ENCODE measurements at regions not wholly inside any gene's neighbourhood (a gene's known extent, or its start where the extent isn't known, plus 50 kb on each side); places are given as distances from the start of the nearest gene placed in this dataset.

GRCh38 chr3:159185443-159186050, 383.7 kb downstream of the MFSD1 start:
- no peaks in the 10 kb centered on the region for H3K9me3 ChIP-seq (replicated peaks; ENCODE audit: control insufficient read depth, insufficient read depth, low read depth, low read length)
- H4K20me1 ChIP-seq (replicated peaks; ENCODE audit: control insufficient read depth, insufficient read depth, low read length): no peaks in the 10 kb centered on the region
- FAIRE-seq (no peak), ATAC-seq (no peak), DNase-seq (ENCODE audit: extremely low read depth in 1 of 4, low spot score in 3 of 4) (no peak)
- POLR2A ChIA-PET: no interaction called here
- no peaks in the 10 kb centered on the region for H3K36me3 ChIP-seq (ENCODE audit: control insufficient read depth, insufficient read depth, low read length)
- intact Hi-C loops (cut with micrococcal nuclease) (no loop called here), in situ Hi-C loops (cut with MboI) (no loop called here)
- no peaks in the 10 kb centered on the region for H3K9me1 ChIP-seq (ENCODE audit: control insufficient read depth, insufficient read depth, low read length)
- H3K79me2 ChIP-seq (ENCODE audit: control insufficient read depth, insufficient read depth, low read length): no peaks in the 10 kb centered on the region
- no peak overlapping the region for H2AFZ ChIP-seq (ENCODE audit: low read depth, low read length)
- no peaks in the 10 kb centered on the region for H3K4me1 ChIP-seq (replicated peaks in 1 of 2; ENCODE audit: control insufficient read depth in 2 of 2, insufficient read depth in 2 of 2, low read length in 2 of 2)
- no peak overlapping the region for H3K4me2 ChIP-seq (ENCODE audit: insufficient read depth, low read length)
- H3K27me3 ChIP-seq (ENCODE audit: control insufficient read depth in 2 of 2, insufficient read depth in 2 of 2, low read length in 2 of 2): no peaks in the 10 kb centered on the region
- H3K9ac ChIP-seq (ENCODE audit: insufficient read depth in 1 of 2, low read depth in 2 of 2, low read length in 2 of 2): no peak overlapping the region
- BruUV-seq (replicated peaks): no TSS peak
- CTCF ChIA-PET (ENCODE audit: low intra/inter-chr PET ratio): no interaction called here
- WGBS (ENCODE audit: insufficient coverage, low coverage, missing lambda C conversion rate): 0% methylated on average over 2 of the region's 2 CpGs
- TF ChIP-seq PURB (CRISPR knock-in tag; IDR thresholded peaks at IDR 0.05; ENCODE audit: low read depth): no peak
- no peak for TF ChIP-seq FOS (IDR thresholded peaks at IDR 0.05; ENCODE audit: extremely low read depth, insufficient read length)
- no peak for TF ChIP-seq MEIS2 (IDR thresholded peaks at IDR 0.05; ENCODE audit: partially characterized antibody)
- TF ChIP-seq NFIC (IDR thresholded peaks at IDR 0.05): no peak
- no peak overlapping the region for H3K4me3 ChIP-seq
- H3K27ac ChIP-seq (ENCODE audit: extremely low read depth, low read depth, low read length): no peak overlapping the region

GRCh38 chr3:159186581-159186980, 384.7 kb downstream of the MFSD1 start:
- no peaks in the 10 kb centered on the region for H3K4me1 ChIP-seq (replicated peaks in 1 of 2; ENCODE audit: control insufficient read depth in 2 of 2, insufficient read depth in 2 of 2, low read length in 2 of 2)
- in situ Hi-C loops (cut with MboI): no loop called here
- H3K4me3 ChIP-seq: no peak overlapping the region
- ChIA-PET POLR2A (no interaction called here), CTCF (ENCODE audit: low intra/inter-chr PET ratio) (no interaction called here)
- no peaks in the 10 kb centered on the region for H3K36me3 ChIP-seq (ENCODE audit: control insufficient read depth, insufficient read depth, low read length)
- WGBS (ENCODE audit: insufficient coverage, low coverage, missing lambda C conversion rate): 0% methylated on average over 2 of the region's 2 CpGs
- no peaks in the 10 kb centered on the region for H3K9me3 ChIP-seq (replicated peaks; ENCODE audit: control insufficient read depth, insufficient read depth, low read depth, low read length)
- ATAC-seq (no peak), FAIRE-seq (no peak), DNase-seq (ENCODE audit: extremely low read depth in 1 of 4, low spot score in 3 of 4) (no peak)
- no peaks in the 10 kb centered on the region for H3K9me1 ChIP-seq (ENCODE audit: control insufficient read depth, insufficient read depth, low read length)
- no peak overlapping the region for H3K9ac ChIP-seq (ENCODE audit: insufficient read depth in 1 of 2, low read depth in 2 of 2, low read length in 2 of 2)
- BruUV-seq (replicated peaks): no TSS peak
- no peak overlapping the region for H3K4me2 ChIP-seq (ENCODE audit: insufficient read depth, low read length)
- H2AFZ ChIP-seq (ENCODE audit: low read depth, low read length): no peak overlapping the region
- TF ChIP-seq GTF2F1 (IDR thresholded peaks at IDR 0.05; ENCODE audit: low read depth, low read length) (no peak), GTF2E2 (tag; IDR thresholded peaks at IDR 0.05) (no peak), NFATC3 (IDR thresholded peaks at IDR 0.05) (no peak), RBFOX2 (IDR thresholded peaks at IDR 0.05; ENCODE audit: low read depth, low read length) (no peak), HDAC2 (IDR thresholded peaks at IDR 0.05) (no peak), NELFE (IDR thresholded peaks at IDR 0.05; ENCODE audit: insufficient read depth, insufficient read length) (no peak), FOXA1 (IDR thresholded peaks at IDR 0.05; ENCODE audit: borderline replicate concordance) (no peak), ZNF124 (CRISPR knock-in tag; IDR thresholded peaks at IDR 0.05) (no peak), THAP7 (CRISPR knock-in tag; IDR thresholded peaks at IDR 0.05) (no peak), SMC3 (conservative IDR thresholded peaks at IDR 0.05; ENCODE audit: insufficient read depth, low read depth, low read length) (no peak), MTA2 (IDR thresholded peaks at IDR 0.05; ENCODE audit: low read depth) (no peak)
- intact Hi-C loops (cut with micrococcal nuclease): no loop called here
- H4K20me1 ChIP-seq (replicated peaks; ENCODE audit: control insufficient read depth, insufficient read depth, low read length): no peaks in the 10 kb centered on the region
- no peaks in the 10 kb centered on the region for H3K27me3 ChIP-seq (ENCODE audit: control insufficient read depth in 2 of 2, insufficient read depth in 2 of 2, low read length in 2 of 2)
- H3K79me2 ChIP-seq (ENCODE audit: control insufficient read depth, insufficient read depth, low read length): no peaks in the 10 kb centered on the region
- H3K27ac ChIP-seq (ENCODE audit: extremely low read depth, low read depth, low read length): no peak overlapping the region
